Activated CD8-positive, alpha-beta memory T cell treated with anti-CD3 and anti-CD28 coated beads for 24 hours (primary cell): ENCODE measurements at regions not wholly inside any gene's neighbourhood (a gene's known extent, or its start where the extent isn't known, plus 50 kb on each side); places are given as distances from the start of the nearest gene placed in this dataset.
"Not testable (repeated sequence)": the region's sequence is repeated elsewhere in the genome, so short reads cannot be mapped to it uniquely, and the experiment has no call there.

Experiments
- DNase-seq: peaks from one replicate; pipeline ENCODE4 v3.0.0-alpha.2; 2020

GRCh38 chr22:25492841-25493734 is 71.4 kb upstream of the GRK3 start:
- no peak for DNase-seq

- no peak for DNase-seq
Measured at GRCh38 chr22:25493794-25494193, 70.7 kb upstream of the GRK3 start.

GRCh38 chr22:25494774-25495173 is 69.7 kb upstream of the GRK3 start:
- no peak for DNase-seq

- DNase-seq = no peak
Measured at GRCh38 chr22:25495285-25495684, 69.2 kb upstream of the GRK3 start.

GRCh38 chr22:25496396-25497064 is 67.9 kb upstream of the GRK3 start:
- no peak for DNase-seq

GRCh38 chr22:25497181-25497641 is 67.3 kb upstream of the GRK3 start:
- DNase-seq = no peak

DNA sequence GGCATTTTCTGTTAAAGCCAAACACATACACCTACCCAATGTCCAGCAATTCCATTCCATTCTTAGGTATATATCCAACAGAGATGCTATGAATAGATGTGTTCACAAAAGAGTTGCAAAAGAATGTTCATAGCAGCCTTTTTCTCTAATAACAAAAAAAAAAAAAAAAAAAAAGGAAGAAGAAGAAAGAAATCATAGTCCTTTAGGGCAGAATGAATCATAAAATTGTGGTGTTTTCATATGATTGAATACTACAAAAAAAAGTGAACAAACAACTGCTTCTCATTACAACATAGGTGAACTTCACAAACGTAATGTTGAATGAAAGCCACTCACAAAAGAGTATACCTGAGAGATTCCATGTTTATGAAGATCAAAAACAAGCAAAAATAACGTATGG is 66.8 kb upstream of the GRK3 start:
- no peak for DNase-seq

- not testable (repeated sequence) for DNase-seq
Measured at GRCh38 chr22:25500671-25501070, 63.8 kb upstream of the GRK3 start.

DNA sequence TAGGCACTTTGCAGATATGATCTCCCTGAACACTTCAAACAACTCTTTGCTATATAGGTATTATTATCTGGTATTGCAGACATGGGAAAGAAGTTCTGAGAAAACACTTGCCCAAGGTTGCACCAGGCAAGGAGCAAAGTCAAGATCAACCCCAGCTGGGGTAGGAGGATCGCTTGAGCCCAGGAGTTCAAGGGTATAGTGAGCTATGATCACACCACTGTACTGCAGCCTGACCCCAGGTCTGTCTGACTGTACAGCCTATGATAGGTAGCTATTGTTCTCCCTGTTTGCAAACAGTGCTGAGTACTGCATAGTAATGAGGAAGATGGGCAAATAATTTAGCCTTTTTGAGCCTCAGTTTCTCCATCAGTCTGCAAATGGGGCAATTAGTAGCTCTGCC is 60.5 kb upstream of the GRK3 start:
- not testable (repeated sequence) for DNase-seq

- no peak for DNase-seq
Measured at GRCh38 chr22:25508161-25508560, 56.3 kb upstream of the GRK3 start.

- DNase-seq = no peak
Measured at GRCh38 chr22:25508761-25509321, 55.6 kb upstream of the GRK3 start.

- no peak for DNase-seq
Measured at GRCh38 chr22:25509374-25509791, 55.1 kb upstream of the GRK3 start.

GRCh38 chr22:25510876-25511275 is 53.6 kb upstream of the GRK3 start:
- no peak for DNase-seq

GRCh38 chr22:25511725-25512124 is 52.8 kb upstream of the GRK3 start:
- no peak for DNase-seq

DNA sequence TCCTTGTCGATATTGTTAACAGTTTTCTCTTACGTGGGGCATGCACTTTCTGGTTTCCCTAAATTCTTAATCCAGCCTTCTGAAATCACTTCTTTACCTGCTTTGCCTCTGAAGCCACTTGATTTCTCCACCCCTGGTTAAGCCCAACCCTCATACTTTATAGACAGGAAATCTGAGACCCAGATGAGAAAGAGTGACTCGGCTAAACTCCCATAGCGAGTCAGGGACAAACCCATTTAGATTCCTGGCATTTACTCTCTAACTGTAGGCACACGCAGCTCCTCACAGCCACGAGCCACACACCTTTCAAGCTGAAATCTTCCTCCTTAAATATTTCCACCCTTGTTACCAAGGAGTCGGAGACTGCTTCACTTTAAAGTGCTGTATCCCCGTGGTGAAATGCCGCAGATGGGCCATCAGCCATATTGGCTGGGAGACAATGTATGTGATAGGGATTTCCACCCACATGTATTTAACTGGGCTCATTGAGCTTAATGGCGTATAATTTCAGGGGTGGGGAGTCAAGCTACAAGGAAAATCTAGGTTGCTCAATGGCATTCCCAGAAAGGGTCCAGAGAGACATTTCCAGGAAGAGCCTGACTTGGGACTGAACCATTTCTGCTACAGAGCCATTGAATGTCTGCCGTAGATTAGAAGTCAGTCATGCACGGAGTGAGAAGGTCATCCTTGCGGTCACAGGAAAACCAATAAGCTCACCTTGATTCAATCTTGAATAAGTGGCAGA is 49.9 kb upstream of the GRK3 start:
- DNase-seq = no peak
